Hematopoietic multipotent progenitor cell treated with erythropoietin and hydrocortisone succinate and interleukin-3 and kit ligand, for 8 days (in vitro differentiated cells): ENCODE measurements at regions not wholly inside any gene's neighbourhood (a gene's known extent, or its start where the extent isn't known, plus 50 kb on each side); places are given as distances from the start of the nearest gene placed in this dataset.
"Not testable (repeated sequence)": the region's sequence is repeated elsewhere in the genome, so short reads cannot be mapped to it uniquely, and the experiment has no call there.

Experiments used
- DNase-seq: peaks from one replicate; pipeline ENCODE4 v3.0.0-alpha.2; 2015

- DNase-seq: no peak
These were observed 789.2 kb upstream of the RGS18 start for GRCh38 chr1:191368891-191369654.

DNA sequence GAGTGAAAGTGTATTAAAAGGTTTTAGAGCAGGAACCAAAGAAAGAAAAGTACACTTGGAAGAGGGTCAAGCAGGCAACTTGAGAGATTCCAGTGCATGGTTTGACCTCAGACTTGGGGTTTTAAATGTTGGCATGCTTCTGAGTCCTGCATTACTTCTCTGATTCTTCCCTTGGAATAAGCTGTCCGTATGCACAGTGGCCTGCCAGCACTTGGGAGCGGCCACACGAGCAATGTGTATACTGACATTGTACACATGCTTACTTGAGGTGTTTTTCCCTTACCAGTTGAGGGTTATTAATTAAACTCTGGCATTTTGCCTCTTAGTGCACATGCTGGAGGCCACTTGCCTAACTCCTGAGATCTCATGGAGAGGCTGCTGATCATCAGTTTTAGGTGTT lies 786.6 kb upstream of the RGS18 start:
- no peak for DNase-seq

GRCh38 chr1:191388283-191388682 lies 770.0 kb upstream of the RGS18 start:
- no peak for DNase-seq

DNA sequence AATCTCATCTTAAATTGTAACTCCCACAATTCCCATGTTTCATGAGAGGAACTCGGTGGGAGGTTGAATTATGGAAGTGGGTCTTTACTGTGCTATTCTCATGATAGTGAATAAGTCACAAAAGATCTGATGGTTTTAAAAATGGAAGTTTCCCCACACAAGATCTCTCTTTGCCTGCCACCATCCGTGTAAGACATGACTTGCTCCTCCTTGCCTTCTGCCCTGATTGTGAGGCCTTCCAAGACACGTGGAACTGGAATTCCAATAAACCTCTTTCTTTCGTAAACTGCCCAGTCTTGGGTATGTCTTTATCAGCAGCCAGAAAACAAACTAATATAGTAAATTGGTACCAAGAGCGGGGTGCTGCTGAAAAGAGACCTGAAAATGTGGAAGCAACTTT lies 761.6 kb upstream of the RGS18 start:
- no peak for DNase-seq

- DNase-seq: no peak
These were observed 759.7 kb upstream of the RGS18 start for GRCh38 chr1:191398551-191398950.

DNA sequence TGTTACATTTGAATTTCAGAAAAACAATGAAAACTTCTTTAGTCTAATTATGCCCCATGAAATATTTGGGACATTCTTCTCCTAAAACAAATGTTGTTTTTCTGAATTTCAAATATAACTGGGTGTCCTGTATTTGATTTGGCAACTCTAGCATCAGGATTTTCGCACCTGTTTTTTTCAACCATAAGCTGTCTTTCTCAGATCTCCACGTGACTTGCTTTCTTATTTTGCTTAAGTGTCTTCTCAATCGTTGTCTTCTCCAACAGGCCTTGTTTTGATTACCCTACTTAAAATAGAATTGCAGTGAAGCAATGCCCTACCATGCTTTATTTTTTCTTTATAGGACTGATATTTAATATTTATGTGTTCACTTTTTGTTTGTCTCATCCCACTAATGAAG lies 752.8 kb upstream of the RGS18 start:
- no peak for DNase-seq

- DNase-seq: no peak
These were observed 743.2 kb upstream of the RGS18 start for GRCh38 chr1:191414981-191415640.

- DNase-seq: no peak
These were observed 738.4 kb upstream of the RGS18 start for GRCh38 chr1:191419842-191420241.

DNA sequence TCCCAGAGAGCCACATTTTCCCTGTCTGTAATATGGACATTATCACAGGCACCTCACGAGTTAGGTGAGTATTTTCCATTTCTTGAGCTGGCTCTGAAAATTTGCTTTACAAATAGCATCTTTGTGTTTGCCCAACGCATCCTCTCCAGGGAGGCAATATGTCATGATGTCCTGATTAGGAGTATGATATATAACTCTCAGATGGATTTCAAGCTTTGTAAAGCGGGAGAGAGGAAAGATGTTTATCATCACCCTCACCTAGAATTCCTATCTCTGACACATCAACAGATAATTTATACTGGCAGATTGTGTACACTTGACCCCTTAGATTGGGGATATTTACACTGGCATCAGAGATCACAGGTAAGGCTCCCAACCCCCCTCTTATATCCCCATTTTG lies 730.7 kb upstream of the RGS18 start:
- DNase-seq: no peak

GRCh38 chr1:191432817-191433216 lies 725.4 kb upstream of the RGS18 start:
- no peak for DNase-seq

GRCh38 chr1:191438979-191439378 lies 719.3 kb upstream of the RGS18 start:
- DNase-seq: no peak

GRCh38 chr1:191448279-191448678 lies 710.0 kb upstream of the RGS18 start:
- not testable (repeated sequence) for DNase-seq

DNA sequence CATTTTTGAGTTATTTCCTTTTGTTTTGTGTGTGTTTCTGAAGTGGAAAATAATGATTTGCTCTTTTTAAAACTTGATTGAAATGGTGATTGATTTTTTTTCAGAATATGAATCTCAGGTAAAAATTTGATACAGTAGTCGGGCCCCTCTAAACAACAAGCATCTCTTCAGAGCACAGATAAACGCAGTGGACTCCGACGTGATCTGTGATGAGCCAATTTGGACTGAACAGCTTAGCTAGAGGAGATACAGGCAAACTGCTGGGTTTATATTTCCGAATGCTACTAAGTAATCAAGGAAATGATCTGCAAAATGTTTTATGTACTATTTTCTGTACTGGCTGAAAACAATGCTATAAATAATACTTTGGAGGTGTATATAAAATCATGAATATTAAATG lies 705.7 kb upstream of the RGS18 start:
- no peak for DNase-seq

DNA sequence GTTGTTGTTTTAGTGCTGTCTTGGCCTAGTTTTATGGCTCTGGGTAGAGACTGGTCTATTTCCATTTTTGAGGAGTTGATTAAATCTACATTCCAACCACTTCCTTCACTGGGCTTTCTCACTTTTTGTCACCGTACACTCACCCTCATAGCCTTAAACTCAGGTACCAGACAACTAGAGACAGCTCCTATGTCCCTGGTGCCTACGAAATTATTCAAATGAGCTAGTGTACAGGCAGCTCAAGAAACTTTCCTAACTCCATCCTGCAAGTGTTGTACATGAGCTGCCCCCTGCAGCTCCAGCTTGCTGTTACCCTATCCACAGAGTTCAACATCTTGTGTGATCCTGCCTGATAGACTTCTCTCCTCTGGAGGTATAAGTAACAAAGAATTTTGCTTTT lies 704.8 kb upstream of the RGS18 start:
- no peak for DNase-seq

DNA sequence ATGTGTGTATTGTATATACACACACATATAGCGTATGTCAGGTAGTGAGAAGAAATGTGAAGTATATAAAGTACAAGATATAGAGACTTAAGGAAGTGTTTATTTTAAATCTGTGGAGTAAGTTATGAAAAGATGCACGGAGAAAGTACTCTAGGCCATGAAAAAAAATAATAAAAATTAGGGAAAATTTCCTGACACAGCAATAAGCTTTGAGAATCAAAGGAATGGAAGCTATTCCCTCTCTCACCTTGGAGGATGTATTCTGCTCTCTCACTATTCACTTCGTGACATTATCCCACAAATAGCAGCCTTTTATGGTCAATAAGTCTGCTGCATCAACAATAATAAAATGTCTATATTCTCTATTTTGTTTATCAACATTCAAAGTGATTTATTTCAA lies 700.4 kb upstream of the RGS18 start:
- DNase-seq: no peak

DNA sequence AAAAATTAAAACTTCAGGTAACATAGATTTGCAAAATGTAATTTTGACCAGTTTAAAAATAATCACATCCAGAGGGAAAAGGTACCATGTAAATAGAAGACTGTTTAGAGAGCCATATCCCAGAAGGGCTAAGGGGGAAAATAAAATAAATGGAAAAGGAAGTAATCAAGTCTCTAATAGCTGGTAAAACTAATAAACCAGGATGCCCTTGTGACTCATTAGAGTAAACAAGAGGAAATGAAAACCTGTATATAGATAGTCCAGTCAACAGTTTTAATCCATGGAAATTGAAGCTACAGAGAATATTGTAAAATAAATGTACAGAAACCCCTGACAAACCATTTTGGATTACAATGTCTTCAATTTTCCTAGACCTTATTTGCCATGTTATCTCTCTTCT lies 698.0 kb upstream of the RGS18 start:
- no peak for DNase-seq

DNA sequence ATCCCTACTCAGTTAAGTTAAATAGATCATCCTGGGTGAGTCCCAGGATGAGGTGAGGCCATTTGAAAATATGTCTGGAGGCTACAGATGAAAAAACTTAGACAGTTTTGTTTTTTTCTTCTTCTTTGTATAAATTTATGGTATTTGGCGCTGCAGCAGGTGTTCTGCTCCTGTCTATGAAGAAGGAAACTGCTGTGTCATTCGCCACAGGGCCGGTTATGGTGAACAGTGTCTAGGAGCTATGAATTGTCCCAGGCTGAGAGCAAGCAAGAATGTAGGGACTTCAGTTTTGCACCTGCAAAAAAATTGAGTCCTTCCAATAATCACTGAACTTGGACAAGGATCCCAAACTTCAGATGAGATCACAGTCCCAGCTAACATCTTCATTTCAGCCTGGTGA lies 674.3 kb upstream of the RGS18 start:
- no peak for DNase-seq

DNA sequence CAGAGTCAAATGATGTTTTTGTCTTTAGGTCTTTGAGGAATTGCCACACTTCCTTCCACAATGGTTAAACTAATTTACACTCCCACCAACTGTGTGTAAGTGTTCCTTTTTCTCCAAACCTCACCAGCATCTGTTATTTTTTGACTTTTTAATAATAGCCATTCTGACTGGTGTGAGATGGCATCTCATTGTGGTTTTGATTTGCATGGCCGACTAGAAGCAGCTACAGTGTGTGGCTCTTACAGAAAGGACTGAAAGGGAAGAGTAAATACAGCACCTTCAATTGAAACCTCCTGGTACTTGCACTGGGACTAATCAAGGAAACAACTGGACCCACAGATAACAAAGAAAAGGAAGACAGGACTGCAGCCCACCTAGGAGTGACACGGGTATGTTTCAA lies 668.0 kb upstream of the RGS18 start:
- DNase-seq: no peak

- no peak for DNase-seq
These were observed 663.2 kb upstream of the RGS18 start for GRCh38 chr1:191495040-191495439.

DNA sequence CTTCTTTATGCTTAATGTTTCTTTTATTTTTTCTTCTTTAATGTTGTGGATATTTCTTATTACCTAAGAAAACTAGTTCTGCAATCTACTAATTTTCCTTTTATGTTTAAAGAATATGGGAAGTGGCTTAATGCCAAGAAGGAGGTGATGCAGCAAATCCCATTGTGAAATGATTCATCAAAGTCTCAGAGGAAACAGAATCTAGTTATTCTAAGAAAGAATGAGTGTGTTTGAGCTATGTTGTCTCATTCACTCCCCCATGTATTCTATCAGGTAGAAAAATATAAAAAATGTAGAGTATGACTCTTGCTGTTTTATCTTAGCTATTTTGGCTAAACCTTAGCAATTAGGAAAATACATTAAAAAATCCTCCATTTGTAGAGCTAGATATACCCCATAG lies 659.9 kb upstream of the RGS18 start:
- DNase-seq: no peak

DNA sequence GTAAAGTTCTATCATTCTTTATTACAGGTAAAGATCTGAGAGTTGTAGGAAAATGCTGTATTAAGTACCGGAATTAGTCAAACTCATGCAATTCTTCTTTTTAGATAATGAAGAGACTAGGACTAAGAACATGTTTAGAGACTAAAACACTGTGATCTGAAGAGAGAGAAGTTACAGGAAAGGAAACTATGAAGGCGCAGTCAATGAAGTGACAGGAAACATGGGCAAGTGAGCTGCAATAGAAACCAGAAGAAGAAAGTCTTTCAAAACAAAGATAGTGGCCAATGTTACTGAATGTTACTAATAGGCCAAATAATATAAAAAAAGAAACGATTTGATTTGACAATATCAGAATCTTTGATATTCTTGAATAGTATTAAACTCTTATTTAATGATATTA lies 659.4 kb upstream of the RGS18 start:
- DNase-seq: no peak

- no peak for DNase-seq
These were observed 653.3 kb upstream of the RGS18 start for GRCh38 chr1:191504999-191505398.

DNA sequence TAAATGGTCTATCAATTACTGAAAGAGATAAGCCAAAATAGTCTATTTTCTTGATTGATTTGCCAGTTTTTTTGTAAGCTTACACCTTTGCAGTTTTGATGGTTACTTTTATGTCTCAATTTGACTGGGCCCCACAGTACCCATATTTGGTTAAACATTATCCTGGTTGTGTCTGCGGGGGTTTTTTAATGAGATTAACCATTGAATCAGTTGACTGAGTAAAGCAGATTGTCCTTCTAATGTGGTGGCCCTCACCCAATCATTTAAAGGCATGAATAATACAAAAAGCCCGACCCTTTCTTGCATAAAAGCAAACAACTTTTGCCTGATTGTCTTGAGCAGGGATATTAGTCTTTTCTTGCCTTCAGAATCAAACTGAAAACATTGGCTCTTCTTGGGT lies 650.0 kb upstream of the RGS18 start:
- DNase-seq: no peak

- DNase-seq: not testable (repeated sequence)
These were observed 646.8 kb upstream of the RGS18 start for GRCh38 chr1:191511480-191511879.

DNA sequence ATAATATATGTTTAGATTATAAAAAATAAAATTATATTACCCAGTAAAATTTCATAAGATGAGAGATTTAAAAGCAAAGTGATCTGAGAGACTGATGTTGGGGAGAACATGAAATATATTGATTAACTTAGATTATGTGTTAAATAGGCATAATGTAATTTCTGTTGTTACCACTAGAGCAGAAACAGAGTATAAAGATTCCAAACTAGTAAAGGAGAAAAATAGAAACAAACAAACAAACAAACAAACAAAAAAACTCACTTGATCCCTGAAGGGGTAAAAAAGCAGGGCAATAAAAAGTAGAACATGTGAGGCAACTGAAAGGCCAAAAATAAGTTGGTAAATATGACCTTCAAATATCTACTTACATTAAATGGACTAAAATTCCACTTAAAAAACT lies 640.4 kb upstream of the RGS18 start:
- DNase-seq: no peak
